Duodenal mucosa (tissue), 2 donors: ENCODE measurements at regions not wholly inside any gene's neighbourhood (a gene's known extent, or its start where the extent isn't known, plus 50 kb on each side); places are given as distances from the start of the nearest gene placed in this dataset.

Experiments used
- H3K27ac ChIP-seq: one replicate; pipeline ENCODE4 v1.7.0; 2013; ENCODE audit warnings: low read depth, low read length
- H3K27me3 ChIP-seq, 2 donors: one replicate each; pipeline ENCODE4 v1.7.0; 2013; ENCODE audit warnings: low read length in 2 of 2, control low read depth in 1 of 2; ENCODE audit not compliant: insufficient read depth in 2 of 2, control insufficient read depth in 1 of 2
- H3K36me3 ChIP-seq, 2 donors: one replicate each; pipeline ENCODE4 v1.7.0; 2013; ENCODE audit warnings: low read length in 2 of 2, control low read depth in 1 of 2; ENCODE audit not compliant: insufficient read depth in 2 of 2, control insufficient read depth in 1 of 2
- H3K4me1 ChIP-seq, 2 donors: one replicate each; pipeline ENCODE4 v1.7.0; 2013; ENCODE audit warnings: low read length in 2 of 2, control low read depth in 1 of 2; ENCODE audit not compliant: insufficient read depth in 2 of 2, control insufficient read depth in 1 of 2
- H3K4me3 ChIP-seq, 2 donors: one replicate each; pipeline ENCODE4 v1.7.0; 2013; ENCODE audit warnings: low read length in 2 of 2, low read depth in 1 of 2
- H3K9ac ChIP-seq, 2 donors: one replicate each; pipeline ENCODE4 v1.7.0; 2013; ENCODE audit warnings: low read length in 2 of 2, low read depth in 1 of 2
- H3K9me3 ChIP-seq, 2 donors: one replicate each; pipeline ENCODE4 v1.7.0; 2013; ENCODE audit warnings: low read length in 2 of 2, control low read depth in 1 of 2; ENCODE audit not compliant: control insufficient read depth in 1 of 2

DNA sequence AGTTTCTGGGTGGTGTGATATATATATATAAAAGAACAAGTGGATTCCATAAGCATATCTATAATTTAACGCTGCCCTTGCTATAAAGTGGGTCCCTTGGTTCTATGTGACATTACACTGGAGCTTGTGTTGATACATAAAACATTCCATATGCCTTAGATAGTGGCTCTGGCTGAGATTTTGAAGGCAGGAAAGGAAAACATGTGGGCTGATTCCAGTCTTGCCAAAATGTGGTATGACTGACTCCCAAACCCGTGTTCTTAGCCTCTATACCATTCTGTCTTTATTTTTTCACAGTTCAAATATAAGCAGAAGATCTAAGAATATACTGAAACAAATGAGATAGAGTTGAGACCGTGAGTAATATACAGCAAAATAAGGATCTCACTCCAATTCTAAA lies 522.8 kb upstream of the LRRC4C start:
- Histone ChIP-seq H3K9ac (no peak overlapping the region), H3K4me1 (no peaks in the 10 kb centered on the region), H3K27ac (no peak overlapping the region), H3K9me3 (no peaks in the 10 kb centered on the region), H3K36me3 (no peaks in the 10 kb centered on the region), H3K27me3 (no peaks in the 10 kb centered on the region), H3K4me3 (no peak overlapping the region)

DNA sequence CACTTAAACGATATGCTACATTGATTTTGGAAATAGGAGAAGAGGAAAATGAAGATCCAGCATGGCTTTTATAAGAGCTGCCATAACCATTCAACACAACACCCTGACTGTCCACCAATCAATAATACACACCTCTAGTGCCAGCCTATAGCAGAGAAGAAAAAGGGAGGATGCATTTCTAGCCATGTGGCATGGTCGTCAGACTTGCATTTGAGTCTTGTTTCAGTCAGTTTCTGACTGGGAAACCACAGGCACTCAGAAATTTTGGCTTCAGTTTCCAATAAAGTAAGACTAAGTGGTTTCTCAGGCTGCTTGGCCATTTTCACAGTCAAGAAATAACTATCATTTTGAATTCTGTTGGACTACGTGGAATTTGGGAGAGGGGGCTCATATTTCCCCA lies 523.5 kb upstream of the LRRC4C start:
- H3K9me3 ChIP-seq, result no peaks in the 10 kb centered on the region
- no peaks in the 10 kb centered on the region for H3K27me3 ChIP-seq
- no peak overlapping the region for H3K4me3 ChIP-seq

DNA sequence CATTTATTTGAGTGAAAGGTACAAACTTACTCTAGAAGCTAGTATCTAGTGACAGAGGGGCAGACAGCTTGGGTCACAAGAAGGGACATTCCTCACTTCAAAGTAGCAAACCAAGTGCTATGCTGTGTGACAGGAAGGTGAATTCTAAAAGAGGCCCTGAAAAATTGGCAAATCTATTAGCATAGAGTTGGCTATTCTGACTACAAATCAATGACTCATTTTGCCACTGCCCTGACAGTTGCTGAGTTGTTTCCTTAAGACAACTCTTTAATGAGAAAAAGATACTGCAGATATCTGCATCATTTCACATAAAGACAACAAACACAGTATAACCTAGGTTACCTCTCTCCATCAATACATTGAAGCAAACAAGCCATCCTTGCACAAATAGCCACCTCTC lies 524.0 kb upstream of the LRRC4C start:
- H3K27me3 ChIP-seq, result no peaks in the 10 kb centered on the region
- H3K27ac ChIP-seq, result no peak overlapping the region
- no peaks in the 10 kb centered on the region for H3K9me3 ChIP-seq
- no peak overlapping the region for H3K4me3 ChIP-seq
- H3K4me1 ChIP-seq, result no peaks in the 10 kb centered on the region
- H3K36me3 ChIP-seq, result no peaks in the 10 kb centered on the region
- no peak overlapping the region for H3K9ac ChIP-seq

More for the DNA sequence above, 523.5 kb upstream of the LRRC4C start:
- no peaks in the 10 kb centered on the region for H3K4me1 ChIP-seq
- H3K36me3 ChIP-seq, result no peaks in the 10 kb centered on the region
- H3K27ac ChIP-seq, result no peak overlapping the region
- H3K9ac ChIP-seq, result no peak overlapping the region

- no peak overlapping the region for H3K4me3 ChIP-seq
- no peaks in the 10 kb centered on the region for H3K4me1 ChIP-seq
- H3K9me3 ChIP-seq, result no peaks in the 10 kb centered on the region
Measured at GRCh38 chr11:41984023-41984422, 524.6 kb upstream of the LRRC4C start.

DNA sequence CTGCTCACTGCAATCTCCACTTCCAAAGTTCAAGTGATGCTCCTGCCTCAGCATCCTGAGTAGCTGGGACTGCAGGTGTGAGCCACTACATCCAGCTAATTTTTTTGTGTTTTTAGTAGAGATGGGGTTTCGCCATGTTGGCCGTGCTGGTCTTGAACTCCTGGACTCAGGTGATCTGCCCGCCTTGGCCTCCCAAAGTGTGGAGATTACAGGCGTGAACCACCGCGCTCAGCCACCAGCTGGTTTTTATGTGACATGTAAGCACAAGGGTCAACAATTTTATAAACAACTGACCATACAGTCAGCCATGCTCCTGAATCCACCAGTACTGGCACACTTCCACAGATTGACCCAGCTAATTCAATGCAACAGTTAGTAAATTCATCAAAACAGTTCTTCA lies 526.3 kb upstream of the LRRC4C start:
- Histone ChIP-seq H3K27me3 (no peaks in the 10 kb centered on the region), H3K36me3 (no peaks in the 10 kb centered on the region), H3K4me3 (no peak overlapping the region), H3K9me3 (no peaks in the 10 kb centered on the region), H3K9ac (no peak overlapping the region), H3K27ac (no peak overlapping the region), H3K4me1 (no peaks in the 10 kb centered on the region)

More at GRCh38 chr11:41984023-41984422, 524.6 kb upstream of the LRRC4C start:
- Histone ChIP-seq H3K27me3 (no peaks in the 10 kb centered on the region), H3K27ac (no peak overlapping the region), H3K9ac (no peak overlapping the region), H3K36me3 (no peaks in the 10 kb centered on the region)

- Histone ChIP-seq H3K27me3 (no peaks in the 10 kb centered on the region), H3K4me3 (no peak overlapping the region), H3K36me3 (no peaks in the 10 kb centered on the region), H3K27ac (no peak overlapping the region), H3K9ac (no peak overlapping the region), H3K4me1 (no peaks in the 10 kb centered on the region), H3K9me3 (no peaks in the 10 kb centered on the region)
Measured at GRCh38 chr11:41988951-41989572, 529.6 kb upstream of the LRRC4C start.

DNA sequence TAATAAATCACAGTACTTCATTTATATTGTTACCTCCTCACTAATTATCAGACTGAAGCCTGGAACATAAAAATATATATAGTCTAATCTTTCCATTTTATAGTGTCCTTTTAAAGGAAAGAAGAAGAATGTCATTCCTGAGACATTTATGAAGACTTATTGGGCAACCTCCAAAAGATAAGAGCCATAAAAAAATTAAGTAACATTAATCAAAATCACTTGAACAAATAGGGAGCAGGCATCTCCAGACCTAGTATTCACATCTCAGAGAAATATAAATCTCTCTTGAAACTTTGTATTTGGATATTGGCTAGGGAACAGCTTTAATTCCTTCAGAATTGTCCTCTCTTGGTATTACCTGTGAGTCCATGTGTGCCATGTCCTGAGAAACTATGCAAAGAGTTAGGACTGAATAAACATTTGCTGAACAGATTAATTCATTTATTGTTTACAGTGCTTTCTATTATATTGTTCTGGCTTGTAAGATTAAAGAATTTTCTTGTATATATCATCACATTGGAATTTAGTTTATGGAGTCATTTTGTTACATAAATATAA lies 530.5 kb upstream of the LRRC4C start:
- Histone ChIP-seq H3K9me3 (no peaks in the 10 kb centered on the region), H3K36me3 (no peaks in the 10 kb centered on the region), H3K4me3 (no peak overlapping the region), H3K9ac (no peak overlapping the region), H3K27me3 (no peaks in the 10 kb centered on the region), H3K27ac (no peak overlapping the region), H3K4me1 (no peaks in the 10 kb centered on the region)

DNA sequence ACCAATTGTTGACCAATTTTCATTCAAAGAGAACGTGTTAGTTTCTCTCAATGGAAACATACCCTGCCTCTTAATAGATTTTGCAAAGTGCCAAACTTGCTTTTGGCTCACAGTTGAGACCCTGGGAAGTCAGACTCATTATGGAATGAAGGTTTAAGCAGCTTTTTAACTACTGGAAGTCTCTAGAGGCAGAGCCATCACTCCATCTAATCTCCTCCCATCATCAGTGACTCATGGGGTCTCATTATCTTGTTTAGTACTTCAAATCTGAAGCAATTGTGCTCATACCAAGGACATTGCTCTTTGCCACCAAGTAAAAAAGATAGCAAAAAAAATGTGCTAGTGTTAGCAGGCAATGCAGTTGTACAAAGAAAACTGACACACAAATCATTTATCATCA lies 537.1 kb upstream of the LRRC4C start:
- H3K27ac ChIP-seq, result no peak overlapping the region
- H3K36me3 ChIP-seq, result no peaks in the 10 kb centered on the region
- no peaks in the 10 kb centered on the region for H3K27me3 ChIP-seq
- no peaks in the 10 kb centered on the region for H3K9me3 ChIP-seq
- H3K9ac ChIP-seq, result no peak overlapping the region
- no peak overlapping the region for H3K4me3 ChIP-seq
- no peaks in the 10 kb centered on the region for H3K4me1 ChIP-seq

DNA sequence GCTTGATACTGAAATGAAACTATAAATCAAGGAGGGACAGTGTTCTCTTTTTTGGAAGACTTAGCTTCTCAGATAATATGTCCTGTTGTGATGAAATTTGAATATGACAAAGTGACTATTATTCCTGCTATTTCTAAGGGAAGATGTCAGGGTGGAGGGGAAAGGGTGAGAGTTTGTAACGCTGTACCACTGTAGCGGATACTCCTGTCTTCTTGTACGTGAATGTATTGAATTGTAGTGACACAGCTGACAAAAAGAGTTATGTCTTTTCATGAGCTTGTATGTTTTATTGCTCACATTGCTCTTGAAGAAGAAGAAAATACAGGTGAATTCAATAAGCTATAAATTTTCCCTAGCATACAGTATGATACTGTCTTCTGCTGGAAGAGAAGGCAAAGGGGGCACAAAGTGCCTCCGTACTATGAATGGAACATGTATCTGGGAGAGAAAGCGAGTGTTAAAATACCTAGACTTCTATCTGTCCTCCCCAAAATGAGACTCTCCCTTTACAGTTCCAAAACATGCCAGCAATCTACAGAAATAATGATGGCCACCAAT lies 538.5 kb upstream of the LRRC4C start:
- no peaks in the 10 kb centered on the region for H3K9me3 ChIP-seq
- H3K27me3 ChIP-seq, result no peaks in the 10 kb centered on the region
- no peaks in the 10 kb centered on the region for H3K4me1 ChIP-seq
- no peaks in the 10 kb centered on the region for H3K36me3 ChIP-seq
- no peak overlapping the region for H3K4me3 ChIP-seq
- H3K27ac ChIP-seq, result no peak overlapping the region
- no peak overlapping the region for H3K9ac ChIP-seq

GRCh38 chr11:41999066-41999465 lies 539.6 kb upstream of the LRRC4C start:
- Histone ChIP-seq H3K36me3 (no peaks in the 10 kb centered on the region), H3K27ac (no peak overlapping the region), H3K9ac (no peak overlapping the region), H3K4me1 (no peaks in the 10 kb centered on the region), H3K4me3 (no peak overlapping the region), H3K27me3 (no peaks in the 10 kb centered on the region), H3K9me3 (no peaks in the 10 kb centered on the region)
